ENCODE measurements at regions not wholly inside any gene's neighbourhood (a gene's known extent, or its start where the extent isn't known, plus 50 kb on each side); places are given as distances from the start of the nearest gene placed in this dataset.

DNA sequence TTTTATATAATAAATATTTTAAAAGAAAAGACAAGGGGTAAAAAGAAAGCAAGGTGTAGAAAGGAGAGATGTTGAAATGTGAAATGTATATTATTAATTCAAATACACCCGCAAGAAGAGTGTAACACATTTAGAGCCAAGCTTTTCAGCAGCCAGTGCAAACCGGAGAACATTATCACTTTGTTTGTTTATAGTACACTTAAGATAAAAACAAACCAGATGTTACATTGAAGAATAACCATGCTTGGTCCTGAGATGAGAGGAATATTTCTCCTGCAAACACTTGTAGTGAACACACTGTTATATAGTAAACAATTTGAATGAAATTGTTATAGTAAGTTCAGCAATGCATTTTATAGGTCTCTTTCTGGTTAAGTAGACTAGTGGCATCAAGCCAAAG lies 1441.5 kb downstream of the OTOL1 start:
- TF ChIP-seq, protein P1, sequence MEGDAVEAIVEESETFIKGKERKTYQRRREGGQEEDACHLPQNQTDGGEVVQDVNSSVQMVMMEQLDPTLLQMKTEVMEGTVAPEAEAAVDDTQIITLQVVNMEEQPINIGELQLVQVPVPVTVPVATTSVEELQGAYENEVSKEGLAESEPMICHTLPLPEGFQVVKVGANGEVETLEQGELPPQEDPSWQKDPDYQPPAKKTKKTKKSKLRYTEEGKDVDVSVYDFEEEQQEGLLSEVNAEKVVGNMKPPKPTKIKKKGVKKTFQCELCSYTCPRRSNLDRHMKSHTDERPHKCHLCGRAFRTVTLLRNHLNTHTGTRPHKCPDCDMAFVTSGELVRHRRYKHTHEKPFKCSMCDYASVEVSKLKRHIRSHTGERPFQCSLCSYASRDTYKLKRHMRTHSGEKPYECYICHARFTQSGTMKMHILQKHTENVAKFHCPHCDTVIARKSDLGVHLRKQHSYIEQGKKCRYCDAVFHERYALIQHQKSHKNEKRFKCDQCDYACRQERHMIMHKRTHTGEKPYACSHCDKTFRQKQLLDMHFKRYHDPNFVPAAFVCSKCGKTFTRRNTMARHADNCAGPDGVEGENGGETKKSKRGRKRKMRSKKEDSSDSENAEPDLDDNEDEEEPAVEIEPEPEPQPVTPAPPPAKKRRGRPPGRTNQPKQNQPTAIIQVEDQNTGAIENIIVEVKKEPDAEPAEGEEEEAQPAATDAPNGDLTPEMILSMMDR (conservative IDR thresholded peaks at IDR 0.05 in 1 of 2, IDR thresholded peaks at IDR 0.05 in 1 of 2; ENCODE audit: low read depth in 1 of 2, low read length in 2 of 2), result no peak
- no peak for TF ChIP-seq EZH2 (IDR thresholded peaks at IDR 0.05; ENCODE audit: low read length, missing control alignments)
